Breast epithelium (tissue), 3 donors: ENCODE measurements at regions not wholly inside any gene's neighbourhood (a gene's known extent, or its start where the extent isn't known, plus 50 kb on each side); places are given as distances from the start of the nearest gene placed in this dataset.

ENCODE experiments used
- CTCF ChIP-seq, 3 donors: fragments of 450-650 bp; IDR thresholded peaks; one replicate each; pipeline ENCODE4 v1.5.1; 2016 to 2017; ENCODE audit warnings: antibody characterized with exemption in 3 of 3, mild to moderate bottlenecking in 3 of 3, moderate library complexity in 3 of 3
- POLR2A ChIP-seq: fragments of 450-650 bp; IDR thresholded peaks from one replicate; pipeline ENCODE4 v1.6.1; 2016; ENCODE audit warnings: antibody characterized with exemption, mild to moderate bottlenecking, moderate library complexity
- POLR2AphosphoS5 ChIP-seq, 3 donors: sonication (generic); formaldehyde crosslinking; IDR thresholded peaks; one replicate each; pipeline ENCODE4 v1.6.1; 2017; ENCODE audit warnings: antibody characterized with exemption in 3 of 3

- TF ChIP-seq CTCF (IDR thresholded peaks at IDR 0.05) (no peak), POLR2A (no peak), POLR2AphosphoS5 (IDR thresholded peaks at IDR 0.05) (no peak)
These were observed 472.1 kb downstream of the CDH2 start for GRCh38 chr18:27704736-27705361.
